ENCODE measurements at regions not wholly inside any gene's neighbourhood (a gene's known extent, or its start where the extent isn't known, plus 50 kb on each side); places are given as distances from the start of the nearest gene placed in this dataset.

DNA sequence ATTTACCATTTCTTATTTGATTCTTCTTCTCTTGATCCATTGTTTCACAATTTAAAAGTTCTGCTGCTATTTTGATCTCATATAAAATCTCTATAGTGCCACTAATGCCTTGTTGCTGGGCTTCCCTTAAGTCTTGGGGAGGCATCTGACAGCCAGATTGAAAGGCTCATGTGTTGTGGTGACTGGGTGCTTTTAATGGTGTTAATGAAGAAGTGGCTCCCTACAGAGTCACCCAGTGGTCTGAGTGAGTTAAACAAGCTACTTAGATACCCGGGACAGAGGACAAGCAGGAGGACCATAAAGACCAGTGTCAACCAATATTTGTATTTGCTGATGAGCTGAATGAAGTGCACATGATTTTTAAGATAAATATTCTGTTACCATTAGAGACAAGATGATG is 176.4 kb upstream of the HABP2 start:
- TF ChIP-seq CTCF (IDR thresholded peaks at IDR 0.05; ENCODE audit: low read length) (no peak), EZH2 (IDR thresholded peaks at IDR 0.05; ENCODE audit: borderline replicate concordance, low read length) (no peak)

All from OCI-LY1 (cell line).